HUES48 (cell line): ENCODE measurements at regions not wholly inside any gene's neighbourhood (a gene's known extent, or its start where the extent isn't known, plus 50 kb on each side); places are given as distances from the start of the nearest gene placed in this dataset.

ENCODE experiments used
- H3K27ac ChIP-seq: one replicate; pipeline ENCODE4 v1.7.0; 2013; ENCODE audit warnings: low read depth, low read length, inconsistent platforms
- H3K27me3 ChIP-seq: 2 replicates; pipeline ENCODE4 v1.6.1; 2013; ENCODE audit warnings: mild to moderate bottlenecking, low read length; ENCODE audit not compliant: control insufficient read depth, insufficient read depth
- H3K36me3 ChIP-seq: 2 replicates; pipeline ENCODE4 v1.6.1; 2013; ENCODE audit warnings: low read length; ENCODE audit not compliant: control insufficient read depth, insufficient read depth
- H3K4me1 ChIP-seq: 2 replicates; pipeline ENCODE4 v1.6.1; 2013; ENCODE audit warnings: mild to moderate bottlenecking, low read length; ENCODE audit not compliant: control insufficient read depth, insufficient read depth
- H3K4me3 ChIP-seq: 2 replicates; pipeline ENCODE4 v1.5.1; 2013; ENCODE audit warnings: mild to moderate bottlenecking, low read depth, low read length
- H3K9ac ChIP-seq: 2 replicates; pipeline ENCODE4 v1.6.1; 2013; ENCODE audit warnings: mild to moderate bottlenecking, low read depth, low read length, moderate library complexity
- H3K9me3 ChIP-seq: 2 replicates; pipeline ENCODE4 v1.6.1; 2013; ENCODE audit warnings: low read length; ENCODE audit not compliant: control insufficient read depth, insufficient read depth

DNA sequence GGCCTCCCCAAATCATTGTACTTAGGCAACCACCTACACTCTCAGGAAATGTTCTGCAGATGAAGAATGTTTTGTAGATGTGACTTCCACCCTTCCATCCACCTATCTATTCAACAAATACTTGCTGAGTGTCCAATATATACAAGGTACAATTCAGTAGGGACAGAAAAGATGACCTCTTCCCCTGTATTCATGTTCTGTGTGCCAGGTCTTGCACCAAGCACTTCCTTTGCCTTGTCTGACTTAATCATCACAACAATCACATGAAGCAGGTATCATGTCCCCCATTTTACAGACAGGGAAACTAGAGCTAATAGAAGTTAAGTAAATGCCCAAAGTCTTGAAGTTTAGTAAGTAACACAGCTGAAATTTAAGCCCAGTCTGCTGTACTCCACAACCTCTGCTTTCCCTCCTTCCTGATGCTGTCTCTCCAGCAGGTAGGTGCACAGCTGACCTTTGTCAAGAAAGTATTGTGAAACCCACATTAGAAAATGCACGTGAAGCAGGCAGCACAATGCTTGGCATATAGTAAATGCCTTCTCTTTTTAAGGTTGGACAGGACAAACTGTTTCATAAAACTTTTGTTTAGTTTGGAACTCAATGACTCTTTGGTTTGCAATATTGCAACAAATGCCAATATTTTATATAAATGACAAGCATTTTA, 296.5 kb downstream of the DEPDC1B start:
- Histone ChIP-seq H3K4me1 (no peaks in the 10 kb centered on the region), H3K9ac (no peak overlapping the region), H3K27ac (no peak overlapping the region), H3K36me3 (no peaks in the 10 kb centered on the region), H3K27me3 (no peaks in the 10 kb centered on the region), H3K9me3 (no peaks in the 10 kb centered on the region), H3K4me3 (no peak overlapping the region)

DNA sequence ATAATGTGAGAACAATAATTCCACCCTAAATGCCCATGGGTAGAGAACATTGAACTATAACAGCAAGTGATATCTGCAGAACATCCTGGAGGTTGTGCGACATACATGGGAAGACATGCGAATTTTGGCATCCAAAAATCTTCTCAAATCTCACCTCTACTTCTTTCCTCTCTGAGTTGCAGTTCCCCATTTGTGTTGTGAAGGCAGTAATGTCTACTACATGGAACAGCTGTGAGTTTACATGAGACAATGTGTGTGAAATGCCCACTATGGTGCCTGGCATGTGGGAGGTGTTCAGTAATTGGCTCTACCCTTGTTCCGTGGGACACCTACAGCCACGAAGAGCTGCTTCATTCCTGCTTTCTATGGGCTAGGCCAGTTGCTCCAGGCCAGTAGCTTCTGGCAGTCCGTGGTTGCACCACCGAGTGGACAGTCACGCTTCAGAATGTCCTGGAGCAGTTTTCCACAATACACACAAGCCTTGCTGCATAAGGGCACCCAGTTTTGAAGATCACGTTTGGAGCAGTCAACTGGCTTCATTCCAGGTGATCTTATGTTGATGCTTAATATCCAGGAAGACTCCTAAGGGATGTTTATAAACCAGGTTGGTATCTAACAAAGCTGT, 297.7 kb downstream of the DEPDC1B start:
- Histone ChIP-seq H3K27ac (no peak overlapping the region), H3K27me3 (no peaks in the 10 kb centered on the region), H3K9me3 (no peaks in the 10 kb centered on the region), H3K9ac (no peak overlapping the region), H3K4me3 (no peak overlapping the region), H3K36me3 (no peaks in the 10 kb centered on the region), H3K4me1 (no peaks in the 10 kb centered on the region)

DNA sequence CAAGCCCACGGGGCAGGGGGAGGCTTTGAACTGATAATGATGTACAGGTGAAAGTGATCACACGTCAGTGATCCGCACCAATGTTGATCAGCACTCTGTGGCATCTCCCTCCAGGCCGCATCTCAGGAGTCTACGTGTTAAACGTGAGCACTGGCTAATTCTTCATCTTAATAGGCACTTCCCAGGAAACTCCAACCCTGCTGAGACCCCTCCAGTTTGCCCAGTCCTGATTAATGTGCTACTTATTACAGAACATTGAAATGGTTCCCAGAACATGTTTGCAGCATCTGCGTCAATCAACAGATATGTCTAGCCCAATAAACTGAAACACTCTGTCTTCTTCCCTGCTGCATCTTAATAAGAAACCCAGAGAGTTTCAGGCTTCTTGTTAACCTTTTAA, 298.4 kb downstream of the DEPDC1B start:
- H3K27ac ChIP-seq = no peak overlapping the region
- H3K27me3 ChIP-seq = no peaks in the 10 kb centered on the region
- H3K9me3 ChIP-seq = no peaks in the 10 kb centered on the region
- H3K9ac ChIP-seq = no peak overlapping the region
- no peaks in the 10 kb centered on the region for H3K4me1 ChIP-seq
- no peaks in the 10 kb centered on the region for H3K36me3 ChIP-seq
- no peak overlapping the region for H3K4me3 ChIP-seq

DNA sequence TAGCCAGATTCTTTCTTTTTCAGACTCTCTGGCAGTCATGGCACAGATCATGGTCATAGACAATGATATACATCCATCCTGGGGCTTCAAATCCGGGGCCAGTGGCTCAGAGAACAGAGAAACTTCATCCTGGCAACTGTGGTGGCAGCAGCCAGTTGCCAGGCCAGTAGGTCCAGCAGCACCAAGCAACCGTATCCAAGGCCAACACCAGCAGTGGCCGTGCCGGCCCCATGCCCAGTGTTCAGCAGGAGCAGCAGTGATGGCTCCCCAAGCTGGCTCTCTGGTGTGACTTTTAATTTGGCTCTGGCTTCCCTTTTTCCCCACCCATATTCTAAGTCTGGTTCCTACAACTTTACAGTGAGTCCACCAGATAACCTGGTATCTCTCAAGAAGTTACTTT, 300.5 kb downstream of the DEPDC1B start:
- no peak overlapping the region for H3K27ac ChIP-seq
- no peak overlapping the region for H3K4me3 ChIP-seq
- H3K9ac ChIP-seq = no peak overlapping the region
- H3K27me3 ChIP-seq = no peaks in the 10 kb centered on the region
- H3K4me1 ChIP-seq = no peaks in the 10 kb centered on the region
- no peaks in the 10 kb centered on the region for H3K9me3 ChIP-seq
- H3K36me3 ChIP-seq = no peaks in the 10 kb centered on the region

DNA sequence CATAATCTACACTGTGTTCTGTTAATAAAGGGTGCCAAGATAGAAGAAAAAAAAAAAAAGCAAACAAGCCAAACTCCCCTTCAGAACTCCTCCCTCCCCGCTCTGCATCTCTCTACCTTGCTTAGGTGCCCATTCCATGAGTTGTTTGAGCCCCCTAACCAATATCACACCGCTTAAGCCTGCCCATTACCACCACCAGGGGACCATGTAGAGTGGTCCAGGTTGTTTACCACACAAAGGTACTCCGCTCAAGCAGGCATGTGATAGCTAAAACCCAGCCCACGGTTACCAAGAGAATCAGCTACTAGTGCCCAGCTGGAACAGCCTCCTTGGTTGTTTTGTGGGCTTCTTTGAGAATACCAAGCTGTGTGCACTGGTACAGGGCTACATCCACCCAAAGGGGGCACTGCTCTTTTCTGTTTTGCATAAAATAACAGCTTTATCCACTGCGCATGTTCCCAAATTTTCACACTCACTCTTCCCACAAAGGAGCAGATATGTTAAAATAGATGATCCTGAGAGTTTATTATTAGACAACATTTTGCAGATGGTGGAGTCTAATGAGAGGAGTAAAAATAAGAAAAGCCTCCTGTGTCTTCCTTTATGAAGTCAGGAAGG, 304.1 kb downstream of the DEPDC1B start:
- Histone ChIP-seq H3K9me3 (no peaks in the 10 kb centered on the region), H3K27ac (no peak overlapping the region), H3K36me3 (no peaks in the 10 kb centered on the region), H3K9ac (no peak overlapping the region), H3K4me3 (no peak overlapping the region), H3K4me1 (no peaks in the 10 kb centered on the region), H3K27me3 (no peaks in the 10 kb centered on the region)

DNA sequence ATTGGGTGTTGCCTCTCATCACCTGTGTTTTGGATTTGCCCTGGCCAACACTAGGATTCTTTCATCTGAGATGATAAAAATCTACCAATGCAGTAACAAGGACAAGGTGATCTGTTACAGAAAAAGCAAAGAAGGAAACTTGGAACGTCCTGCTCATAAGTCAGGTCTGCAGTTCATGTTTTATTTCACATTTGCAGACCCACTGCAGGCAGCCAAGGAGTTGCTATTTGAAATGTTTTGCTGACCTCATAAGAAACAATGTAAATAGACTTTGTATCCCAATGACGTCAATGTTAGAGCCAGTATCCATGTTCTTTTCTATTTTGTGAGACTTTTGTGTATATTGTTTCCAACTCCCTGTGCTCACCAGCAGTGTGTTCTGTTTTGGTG, 312.9 kb downstream of the DEPDC1B start:
- H3K9me3 ChIP-seq = no peaks in the 10 kb centered on the region
- no peak overlapping the region for H3K27ac ChIP-seq
- H3K27me3 ChIP-seq = no peaks in the 10 kb centered on the region
- H3K9ac ChIP-seq = no peak overlapping the region
- no peaks in the 10 kb centered on the region for H3K36me3 ChIP-seq
- H3K4me1 ChIP-seq = peaks cover 12% of the 10 kb centered on the region
- H3K4me3 ChIP-seq = no peak overlapping the region

DNA sequence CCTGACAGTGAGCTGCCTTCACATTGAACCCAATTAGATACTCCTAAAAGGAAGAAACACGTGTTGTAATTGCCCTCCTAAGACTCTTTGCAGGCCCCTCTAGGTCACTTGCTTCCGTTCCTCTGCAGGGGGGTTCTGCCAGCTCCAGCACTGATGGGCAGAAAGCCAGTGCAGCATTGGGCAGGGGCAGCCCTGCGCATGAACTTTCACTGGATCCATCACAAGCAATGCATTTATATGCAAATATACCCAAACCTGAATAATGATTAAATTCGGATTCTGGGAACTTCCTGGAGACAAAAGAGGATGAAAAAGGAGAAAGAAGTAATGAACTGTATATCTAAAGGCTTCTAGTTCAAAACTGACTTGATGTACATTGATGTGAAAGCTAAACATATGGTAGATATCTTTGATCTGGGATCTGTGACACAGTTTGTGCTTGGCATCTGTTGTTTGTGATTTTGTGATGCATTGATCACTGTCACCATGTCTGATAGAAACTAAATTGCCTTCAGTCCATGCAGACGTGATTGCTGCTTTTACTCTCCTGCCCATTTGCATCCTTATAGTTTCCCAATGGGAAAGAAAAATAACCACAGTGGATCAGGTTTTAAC, 313.4 kb downstream of the DEPDC1B start:
- Histone ChIP-seq H3K4me3 (no peak overlapping the region), H3K9me3 (no peaks in the 10 kb centered on the region), H3K4me1 (peaks cover 12% of the 10 kb centered on the region), H3K27ac (no peak overlapping the region), H3K36me3 (no peaks in the 10 kb centered on the region), H3K9ac (no peak overlapping the region), H3K27me3 (no peaks in the 10 kb centered on the region)

DNA sequence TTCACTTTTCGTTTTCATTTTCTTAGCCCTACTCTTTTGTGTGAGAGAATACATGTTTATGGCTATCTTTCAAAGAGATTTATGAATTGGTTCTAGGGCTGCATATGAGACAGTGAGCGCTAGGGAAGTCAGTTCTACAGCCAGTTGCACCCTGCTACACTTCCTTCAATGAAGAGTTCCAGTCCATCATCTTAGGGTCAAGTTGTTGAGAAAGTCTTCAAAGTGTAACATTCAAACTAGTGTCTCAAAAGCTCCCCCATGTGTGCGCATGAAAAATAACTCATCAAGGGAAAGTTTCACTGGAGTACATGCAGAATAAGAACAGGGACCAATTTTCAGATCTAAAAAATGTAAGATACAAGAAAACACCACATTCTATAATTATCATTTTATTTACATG, 317.2 kb downstream of the DEPDC1B start:
- no peak overlapping the region for H3K4me3 ChIP-seq
- H3K27me3 ChIP-seq = no peaks in the 10 kb centered on the region
- H3K9ac ChIP-seq = no peak overlapping the region
- H3K27ac ChIP-seq = no peak overlapping the region
- H3K4me1 ChIP-seq = peaks cover 12% of the 10 kb centered on the region
- no peaks in the 10 kb centered on the region for H3K36me3 ChIP-seq
- H3K9me3 ChIP-seq = no peaks in the 10 kb centered on the region

DNA sequence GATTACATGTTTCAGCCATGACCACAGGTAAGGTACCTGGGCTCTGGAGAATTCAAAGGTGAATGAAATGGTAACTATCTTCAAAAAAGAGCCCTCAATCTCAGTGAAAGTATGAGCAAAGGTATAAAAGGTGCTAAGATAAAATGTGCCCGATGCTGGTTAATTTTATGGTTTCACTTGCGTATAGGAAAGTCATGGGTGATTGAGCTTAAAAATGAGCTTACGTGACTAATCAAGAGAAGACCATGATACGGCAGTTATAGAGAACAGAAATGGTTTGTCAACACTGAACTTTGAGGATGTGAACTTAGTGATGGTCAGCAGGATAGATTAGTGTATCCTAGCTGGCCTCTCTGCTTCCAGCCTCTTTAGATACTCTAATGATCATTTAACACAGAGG, 320.1 kb downstream of the DEPDC1B start:
- H3K4me1 ChIP-seq = no peaks in the 10 kb centered on the region
- H3K9ac ChIP-seq = no peak overlapping the region
- no peaks in the 10 kb centered on the region for H3K9me3 ChIP-seq
- no peak overlapping the region for H3K27ac ChIP-seq
- H3K36me3 ChIP-seq = no peaks in the 10 kb centered on the region
- H3K27me3 ChIP-seq = no peaks in the 10 kb centered on the region
- H3K4me3 ChIP-seq = no peak overlapping the region

DNA sequence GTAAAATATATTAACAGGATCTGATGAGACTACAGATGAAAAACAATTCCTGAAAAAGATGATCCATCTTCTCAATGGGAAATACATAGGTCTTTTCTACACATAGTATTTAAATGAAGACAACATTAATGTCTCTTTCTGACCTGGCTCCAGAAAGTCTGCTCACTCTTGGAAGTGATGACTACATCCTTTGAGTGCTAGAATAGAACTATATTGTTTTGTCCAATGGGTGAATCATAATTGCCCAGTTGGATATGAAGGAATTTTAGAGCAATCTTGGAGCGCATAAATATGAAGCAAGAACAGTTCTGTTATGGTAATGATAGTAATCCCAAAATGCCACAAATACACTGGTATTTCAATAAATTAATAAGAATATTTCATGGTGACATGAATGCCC, 322.1 kb downstream of the DEPDC1B start:
- no peaks in the 10 kb centered on the region for H3K9me3 ChIP-seq
- H3K27ac ChIP-seq = no peak overlapping the region
- H3K4me3 ChIP-seq = no peak overlapping the region
- H3K4me1 ChIP-seq = no peaks in the 10 kb centered on the region
- H3K9ac ChIP-seq = no peak overlapping the region
- no peaks in the 10 kb centered on the region for H3K36me3 ChIP-seq
- no peaks in the 10 kb centered on the region for H3K27me3 ChIP-seq

DNA sequence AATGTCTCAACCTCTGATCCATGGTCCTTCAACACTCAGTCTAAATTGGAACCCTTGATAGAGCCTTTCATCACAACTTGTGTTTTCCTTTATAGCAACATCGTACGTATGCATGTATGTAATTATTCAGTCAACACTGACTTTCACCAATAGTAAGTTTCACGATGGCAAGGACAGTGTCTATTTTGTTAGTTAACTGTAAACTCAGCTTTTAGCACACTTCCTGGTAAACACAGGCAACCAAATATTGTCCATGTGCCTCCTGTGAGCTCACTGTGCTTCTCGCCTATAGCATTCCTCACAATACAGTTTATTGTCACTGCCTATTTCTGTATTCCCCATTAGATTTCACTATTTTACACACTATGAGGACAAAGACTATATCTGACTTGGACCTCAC, 323.1 kb downstream of the DEPDC1B start:
- Histone ChIP-seq H3K9me3 (no peaks in the 10 kb centered on the region), H3K27ac (no peak overlapping the region), H3K36me3 (no peaks in the 10 kb centered on the region), H3K4me1 (no peaks in the 10 kb centered on the region), H3K4me3 (no peak overlapping the region), H3K9ac (no peak overlapping the region), H3K27me3 (no peaks in the 10 kb centered on the region)
